Upper lobe of left lung (tissue), 6 donors: ENCODE measurements at regions not wholly inside any gene's neighbourhood (a gene's known extent, or its start where the extent isn't known, plus 50 kb on each side); places are given as distances from the start of the nearest gene placed in this dataset.
"Not testable (repeated sequence)": the region's sequence is repeated elsewhere in the genome, so short reads cannot be mapped to it uniquely, and the experiment has no call there.

Experiments used
- ATAC-seq, 2 donors: fragments of 200-7000 bp; cut with Tn5 transposase; one replicate each; pipeline ENCODE4 v1.9.1; 2022; ENCODE audit warnings: mild to moderate bottlenecking in 2 of 2, moderate library complexity in 2 of 2; ENCODE audit not compliant: low FRiP score in 2 of 2
- DNase-seq, 2 donors: peaks; one replicate each; pipeline ENCODE4 v3.0.0-alpha.2; 2019 to 2020
- H3K27ac ChIP-seq, 4 donors: fragments of 200-600 bp; sonication (generic); one replicate each; pipeline ENCODE4 v1.5.1; 2016 to 2019
- H3K27me3 ChIP-seq, 4 donors: fragments of 200-600 bp; sonication (generic); one replicate each; pipeline ENCODE4 v1.5.1; 2017 to 2019
- H3K36me3 ChIP-seq, 4 donors: fragments of 200-600 bp; sonication (generic); one replicate each; pipeline ENCODE4 v1.5.1; 2016 to 2019
- H3K4me1 ChIP-seq, 4 donors: fragments of 200-600 bp; sonication (generic); one replicate each; pipeline ENCODE4 v1.5.1; 2018 to 2019
- H3K4me3 ChIP-seq, 4 donors: fragments of 200-600 bp; sonication (generic); one replicate each; pipeline ENCODE4 v1.5.1; 2017 to 2019; ENCODE audit warnings: mild to moderate bottlenecking in 2 of 4, moderate library complexity in 1 of 4
- H3K9me3 ChIP-seq, 4 donors: fragments of 200-600 bp; sonication (generic); one replicate each; pipeline ENCODE4 v1.5.1; 2018 to 2019
- EP300 ChIP-seq, 4 donors: sonication (generic); formaldehyde crosslinking; IDR thresholded peaks; one replicate each; pipeline ENCODE4 v1.5.1; 2017; ENCODE audit warnings: antibody characterized with exemption in 4 of 4, control low read depth in 2 of 4
- POLR2A ChIP-seq, 4 donors: fragments of 450-650 bp; IDR thresholded peaks; one replicate each; pipeline ENCODE4 v1.5.1; 2016 to 2017; ENCODE audit warnings: antibody characterized with exemption in 4 of 4, mild to moderate bottlenecking in 2 of 4
- POLR2AphosphoS5 ChIP-seq, 2 donors: sonication (generic); formaldehyde crosslinking; IDR thresholded peaks; one replicate each; pipeline ENCODE4 v1.5.1; 2017; ENCODE audit warnings: antibody characterized with exemption in 2 of 2
- WGBS, 2 donors: methylation state at CpG; one replicate each; pipeline ENCODE4 v1.1.5; 2017 to 2018; 5-methylcytosine and 5-hydroxymethylcytosine counted together
- TF ChIP-seq, protein P1 (sequence below), 6 experiments: fragments of 450-650 bp in 4 of 6; fragments of 200-600 bp in 2 of 6; sonication (generic) in 2 of 6; IDR thresholded peaks; one replicate each; pipeline ENCODE4 v1.5.1; 2016 to 2019; ENCODE audit warnings: antibody characterized with exemption in 6 of 6
- donor health status: DM: no; HTN: no; CAD: no; lungs with moderate emphysema.
- donor health status: DM: no; HTN: yes; CAD: no; lungs with severe emphysema.

DNA sequence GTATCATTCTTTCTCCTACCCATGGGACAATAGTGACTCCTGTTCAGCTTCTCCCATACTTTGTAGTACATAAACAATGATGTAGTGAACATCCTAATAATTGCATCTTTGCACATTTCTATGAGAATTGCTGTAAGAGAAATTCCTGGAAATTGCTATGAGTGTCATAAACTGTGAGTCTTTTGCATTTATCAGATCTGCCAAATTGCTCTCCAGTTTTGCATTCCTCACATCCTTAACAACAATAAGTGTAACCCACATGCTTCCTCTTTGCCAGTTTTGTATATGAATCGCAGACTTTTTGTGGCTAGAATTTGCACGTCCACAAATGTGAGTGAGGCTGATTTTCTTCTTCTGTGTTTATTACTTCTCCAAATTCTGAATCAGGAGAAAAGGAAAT, 124.0 kb upstream of the TBX5 start:
- TF ChIP-seq POLR2AphosphoS5 (IDR thresholded peaks at IDR 0.05) (no peak), POLR2A (IDR thresholded peaks at IDR 0.05) (no peak), EP300 (IDR thresholded peaks at IDR 0.05) (no peak)
- TF ChIP-seq, protein P1, sequence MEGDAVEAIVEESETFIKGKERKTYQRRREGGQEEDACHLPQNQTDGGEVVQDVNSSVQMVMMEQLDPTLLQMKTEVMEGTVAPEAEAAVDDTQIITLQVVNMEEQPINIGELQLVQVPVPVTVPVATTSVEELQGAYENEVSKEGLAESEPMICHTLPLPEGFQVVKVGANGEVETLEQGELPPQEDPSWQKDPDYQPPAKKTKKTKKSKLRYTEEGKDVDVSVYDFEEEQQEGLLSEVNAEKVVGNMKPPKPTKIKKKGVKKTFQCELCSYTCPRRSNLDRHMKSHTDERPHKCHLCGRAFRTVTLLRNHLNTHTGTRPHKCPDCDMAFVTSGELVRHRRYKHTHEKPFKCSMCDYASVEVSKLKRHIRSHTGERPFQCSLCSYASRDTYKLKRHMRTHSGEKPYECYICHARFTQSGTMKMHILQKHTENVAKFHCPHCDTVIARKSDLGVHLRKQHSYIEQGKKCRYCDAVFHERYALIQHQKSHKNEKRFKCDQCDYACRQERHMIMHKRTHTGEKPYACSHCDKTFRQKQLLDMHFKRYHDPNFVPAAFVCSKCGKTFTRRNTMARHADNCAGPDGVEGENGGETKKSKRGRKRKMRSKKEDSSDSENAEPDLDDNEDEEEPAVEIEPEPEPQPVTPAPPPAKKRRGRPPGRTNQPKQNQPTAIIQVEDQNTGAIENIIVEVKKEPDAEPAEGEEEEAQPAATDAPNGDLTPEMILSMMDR (IDR thresholded peaks at IDR 0.05) = no peak
- no peak overlapping the region for H3K27ac ChIP-seq
- H3K4me3 ChIP-seq = no peak overlapping the region
- H3K27me3 ChIP-seq = no peaks in the 10 kb centered on the region
- DNase-seq = no peak
- H3K36me3 ChIP-seq = no peaks in the 10 kb centered on the region
- WGBS, 2 donors = 41 to 42% methylated on average over 2 of the region's 2 CpGs
- no peak for ATAC-seq
- no peaks in the 10 kb centered on the region for H3K4me1 ChIP-seq
- no peaks in the 10 kb centered on the region for H3K9me3 ChIP-seq

DNA sequence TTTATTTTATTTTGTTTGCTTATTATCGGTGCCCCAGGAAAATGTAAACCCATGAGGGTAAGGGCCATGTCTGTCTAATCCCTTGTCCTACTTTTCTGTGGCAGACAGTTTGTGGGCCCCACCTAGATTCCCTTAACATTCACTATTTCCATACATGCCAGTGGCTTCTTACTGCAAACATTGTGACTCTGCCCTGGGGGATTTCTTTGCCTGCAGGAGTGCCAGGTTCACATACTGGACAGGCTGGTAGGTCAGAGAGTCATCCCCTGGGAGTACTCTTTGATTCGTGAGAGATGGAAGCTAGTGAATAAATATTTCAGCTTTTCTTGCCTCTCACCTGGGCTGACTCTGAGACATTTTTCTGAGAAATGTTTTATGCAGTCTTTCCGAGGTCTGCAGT, 122.8 kb upstream of the TBX5 start:
- 52 to 69% methylated on average over 3 of the region's 3 CpGs for WGBS, 2 donors
- DNase-seq = no peak

DNA sequence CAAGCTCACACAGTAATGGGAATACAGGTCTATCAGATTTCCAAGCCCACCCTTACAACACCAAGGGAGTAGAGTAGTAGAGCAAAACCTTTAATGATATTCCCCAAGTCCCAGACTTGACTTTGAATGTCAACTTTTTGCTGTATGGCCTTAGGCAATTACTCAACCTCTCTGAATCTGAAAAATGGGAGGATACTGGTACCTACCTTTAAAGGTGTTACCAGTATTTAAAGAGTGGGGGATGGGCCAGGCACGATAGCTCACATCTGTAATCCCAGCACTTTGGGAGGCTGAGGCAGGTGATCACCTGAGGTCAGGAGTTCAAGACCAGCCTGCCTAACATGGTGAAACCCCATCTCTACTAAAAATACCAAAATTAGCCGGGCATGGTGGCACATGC, 115.2 kb upstream of the TBX5 start:
- H3K4me3 ChIP-seq, ATAC-seq, H3K27me3 ChIP-seq, H3K36me3 ChIP-seq, H3K4me1 ChIP-seq, H3K27ac ChIP-seq, H3K9me3 ChIP-seq, DNase-seq: not testable (repeated sequence)
- WGBS, 2 donors = 86 to 95% methylated on average over 2 of the region's 2 CpGs

More for the DNA sequence above, 122.8 kb upstream of the TBX5 start:
- Histone ChIP-seq H3K27ac (no peak overlapping the region), H3K27me3 (no peaks in the 10 kb centered on the region), H3K9me3 (no peaks in the 10 kb centered on the region), H3K4me3 (no peak overlapping the region), H3K36me3 (no peaks in the 10 kb centered on the region), H3K4me1 (no peaks in the 10 kb centered on the region)
- ATAC-seq = no peak
- no peak for TF ChIP-seq EP300 (IDR thresholded peaks at IDR 0.05)

DNA sequence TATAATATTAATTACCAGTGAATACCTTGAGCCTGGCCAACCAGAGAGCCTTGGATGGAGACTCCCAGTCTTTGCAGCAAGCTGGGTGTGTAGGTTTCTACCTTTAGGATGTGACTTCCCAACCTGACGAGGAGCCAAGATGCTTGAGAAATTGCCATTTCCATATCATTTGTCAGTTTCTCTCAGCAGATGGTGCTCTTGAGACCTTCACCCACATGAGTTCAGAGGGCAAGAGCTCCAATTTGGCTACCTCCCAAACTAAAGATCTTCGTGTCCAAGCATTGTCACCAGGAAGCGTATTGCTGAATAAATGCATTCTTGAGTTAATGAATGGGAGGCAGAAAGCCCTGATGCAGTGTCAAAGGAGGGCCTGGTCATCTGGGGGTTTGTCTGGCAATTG, 106.4 kb upstream of the TBX5 start:
- TF ChIP-seq, protein P1 (IDR thresholded peaks at IDR 0.05) = no peak
- TF ChIP-seq POLR2AphosphoS5 (IDR thresholded peaks at IDR 0.05) = no peak
- no peak for TF ChIP-seq EP300 (IDR thresholded peaks at IDR 0.05)
- no peak for TF ChIP-seq POLR2A (IDR thresholded peaks at IDR 0.05)
- WGBS, 2 donors = 56 to 62% methylated on average over 3 of the region's 3 CpGs
- no peaks in the 10 kb centered on the region for H3K36me3 ChIP-seq
- no peaks in the 10 kb centered on the region for H3K27me3 ChIP-seq
- DNase-seq (no peak), ATAC-seq (no peak)
- H3K27ac ChIP-seq = no peak overlapping the region
- no peaks in the 10 kb centered on the region for H3K4me1 ChIP-seq
- no peaks in the 10 kb centered on the region for H3K9me3 ChIP-seq
- no peak overlapping the region for H3K4me3 ChIP-seq

DNA sequence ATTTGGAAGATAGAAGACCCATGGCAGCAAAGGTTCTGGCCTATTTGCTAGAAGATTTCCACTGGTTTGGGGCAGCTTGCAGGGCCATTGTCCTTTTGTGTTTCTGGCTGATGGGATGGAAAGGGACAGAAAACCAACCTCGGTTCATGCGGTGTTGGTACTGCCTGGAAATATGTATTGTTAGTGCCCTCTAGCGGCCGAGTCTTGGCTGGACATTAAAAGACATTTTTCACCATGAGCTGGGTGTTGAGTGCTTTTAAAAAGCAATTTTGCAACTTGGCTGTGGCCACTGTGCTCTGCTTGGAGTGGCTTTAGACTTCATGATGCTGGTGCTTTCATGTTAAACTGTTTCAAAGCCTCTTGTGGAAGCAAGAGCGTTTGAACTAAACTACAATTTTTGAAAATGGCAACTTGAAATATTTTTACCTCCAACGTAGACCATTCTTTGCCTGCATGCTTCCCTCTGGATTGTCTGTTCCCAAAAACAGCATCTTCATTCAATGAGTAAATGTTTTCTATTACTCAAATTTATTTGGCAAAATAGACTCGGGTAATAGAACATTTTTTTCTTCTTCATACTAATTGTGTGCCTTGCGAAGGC, 102.7 kb upstream of the TBX5 start:
- Histone ChIP-seq H3K36me3 (no peaks in the 10 kb centered on the region), H3K4me3 (no peak overlapping the region), H3K27me3 (no peaks in the 10 kb centered on the region), H3K27ac (no peak overlapping the region), H3K9me3 (no peaks in the 10 kb centered on the region), H3K4me1 (no peaks in the 10 kb centered on the region)
- peak in 1 of 2 donors; percentile 74 for DNase-seq
- ATAC-seq = peak; percentile 76 to 83
- 32 to 35% methylated on average over 8 of the region's 8 CpGs for WGBS, 2 donors
- TF ChIP-seq EP300 (IDR thresholded peaks at IDR 0.05) = no peak
- TF ChIP-seq, protein P1 (IDR thresholded peaks at IDR 0.05) = peak; percentile 58 to 75 (median 68)

DNA sequence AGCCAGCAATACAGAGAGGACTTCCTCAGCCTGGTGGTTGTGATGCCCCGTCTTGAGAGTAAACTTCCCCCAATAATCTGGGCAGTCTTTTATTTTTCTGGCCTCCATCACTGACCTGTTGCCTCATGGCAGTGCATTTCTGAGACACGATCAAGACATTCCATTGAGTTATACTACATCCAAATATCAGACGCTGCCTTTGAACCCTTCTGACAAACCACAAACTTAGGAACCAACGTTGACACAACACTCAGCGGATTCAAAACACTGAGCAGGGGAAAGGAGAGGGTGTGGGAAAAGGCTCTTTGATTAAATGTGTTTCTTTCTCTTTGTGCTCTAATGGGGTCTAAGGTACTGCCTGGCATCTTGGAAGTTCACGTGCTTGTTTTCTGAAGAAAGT, 100.7 kb upstream of the TBX5 start:
- DNase-seq = no peak
- H3K27me3 ChIP-seq = no peaks in the 10 kb centered on the region

More for the DNA sequence above, 100.7 kb upstream of the TBX5 start:
- Histone ChIP-seq H3K4me3 (no peak overlapping the region), H3K9me3 (no peaks in the 10 kb centered on the region), H3K27ac (no peak overlapping the region), H3K4me1 (no peaks in the 10 kb centered on the region), H3K36me3 (no peaks in the 10 kb centered on the region)
- no peak for ATAC-seq
- 39 to 41% methylated on average over 6 of the region's 6 CpGs for whole genome bisulfite sequencing, 2 donors
- TF ChIP-seq POLR2A (IDR thresholded peaks at IDR 0.05) = no peak
- TF ChIP-seq, protein P1 (IDR thresholded peaks at IDR 0.05) = no peak
- TF ChIP-seq EP300 (IDR thresholded peaks at IDR 0.05) = no peak
- TF ChIP-seq POLR2AphosphoS5 (IDR thresholded peaks at IDR 0.05) = no peak
